ENCODE measurements at regions not wholly inside any gene's neighbourhood (a gene's known extent, or its start where the extent isn't known, plus 50 kb on each side); places are given as distances from the start of the nearest gene placed in this dataset.
A peak's percentile ranks its signal among the peaks of the same experiment; 100 is the strongest.

GRCh38 chr2:120945832-120946499 is 210.3 kb downstream of the GLI2 start:
- no peaks in the 10 kb centered on the region for H3K36me3 ChIP-seq
- no peaks in the 10 kb centered on the region for H3K27me3 ChIP-seq
- H3K27ac ChIP-seq: no peak overlapping the region
- no peak for TF ChIP-seq POLR2A (IDR thresholded peaks at IDR 0.05)
- TF ChIP-seq, protein P1, sequence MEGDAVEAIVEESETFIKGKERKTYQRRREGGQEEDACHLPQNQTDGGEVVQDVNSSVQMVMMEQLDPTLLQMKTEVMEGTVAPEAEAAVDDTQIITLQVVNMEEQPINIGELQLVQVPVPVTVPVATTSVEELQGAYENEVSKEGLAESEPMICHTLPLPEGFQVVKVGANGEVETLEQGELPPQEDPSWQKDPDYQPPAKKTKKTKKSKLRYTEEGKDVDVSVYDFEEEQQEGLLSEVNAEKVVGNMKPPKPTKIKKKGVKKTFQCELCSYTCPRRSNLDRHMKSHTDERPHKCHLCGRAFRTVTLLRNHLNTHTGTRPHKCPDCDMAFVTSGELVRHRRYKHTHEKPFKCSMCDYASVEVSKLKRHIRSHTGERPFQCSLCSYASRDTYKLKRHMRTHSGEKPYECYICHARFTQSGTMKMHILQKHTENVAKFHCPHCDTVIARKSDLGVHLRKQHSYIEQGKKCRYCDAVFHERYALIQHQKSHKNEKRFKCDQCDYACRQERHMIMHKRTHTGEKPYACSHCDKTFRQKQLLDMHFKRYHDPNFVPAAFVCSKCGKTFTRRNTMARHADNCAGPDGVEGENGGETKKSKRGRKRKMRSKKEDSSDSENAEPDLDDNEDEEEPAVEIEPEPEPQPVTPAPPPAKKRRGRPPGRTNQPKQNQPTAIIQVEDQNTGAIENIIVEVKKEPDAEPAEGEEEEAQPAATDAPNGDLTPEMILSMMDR (IDR thresholded peaks at IDR 0.05): no peak
- H3K9me3 ChIP-seq: no peaks in the 10 kb centered on the region
- no peak overlapping the region for H3K4me3 ChIP-seq
- no peak for DNase-seq
- H3K4me1 ChIP-seq: no peaks in the 10 kb centered on the region

GRCh38 chr2:120947327-120947726 is 211.7 kb downstream of the GLI2 start:
- DNase-seq: no peak

DNA sequence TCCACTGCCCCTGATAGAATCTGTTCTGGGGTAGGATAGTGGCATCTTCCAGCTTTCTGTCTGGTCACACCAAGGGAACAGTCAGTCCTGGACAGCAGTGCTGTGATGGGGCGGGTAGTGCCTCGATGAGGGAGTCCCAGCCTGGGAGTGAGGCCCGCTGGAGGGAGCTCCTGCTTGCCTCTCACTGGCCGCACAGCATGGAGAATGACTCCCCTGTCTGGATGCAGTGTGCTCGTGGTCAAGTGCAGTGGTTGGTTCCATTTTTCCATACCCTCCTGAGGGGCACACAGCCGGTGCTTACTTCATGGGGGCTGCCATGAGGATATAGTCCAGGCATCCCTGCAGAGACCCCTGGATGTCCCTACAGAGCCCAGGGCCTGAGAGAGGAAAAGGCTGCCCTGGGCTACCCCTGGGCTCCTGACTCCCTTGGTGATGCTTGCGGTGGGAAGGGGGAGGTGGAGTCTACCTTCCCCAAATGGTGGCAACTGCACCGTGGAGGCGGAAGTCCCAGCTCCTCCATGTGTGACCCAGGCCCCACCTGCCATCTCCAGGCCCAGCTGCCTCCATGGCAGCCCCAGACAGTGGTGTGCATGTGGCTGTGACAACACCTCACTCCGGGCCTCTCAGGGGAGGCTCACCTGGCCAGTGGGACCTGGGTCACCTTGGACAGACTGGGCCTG is 212.5 kb downstream of the GLI2 start:
- DNase-seq: no peak
- Histone ChIP-seq H3K36me3 (no peaks in the 10 kb centered on the region), H3K4me3 (no peak overlapping the region), H3K9me3 (no peaks in the 10 kb centered on the region), H3K4me1 (no peaks in the 10 kb centered on the region), H3K27ac (no peak overlapping the region), H3K27me3 (no peaks in the 10 kb centered on the region)
- TF ChIP-seq, protein P1 (IDR thresholded peaks at IDR 0.05): no peak
- no peak for TF ChIP-seq POLR2A (IDR thresholded peaks at IDR 0.05)

More at GRCh38 chr2:120947327-120947726, 211.7 kb downstream of the GLI2 start:
- Histone ChIP-seq H3K4me1 (no peaks in the 10 kb centered on the region), H3K9me3 (no peaks in the 10 kb centered on the region), H3K27me3 (no peaks in the 10 kb centered on the region), H3K36me3 (no peaks in the 10 kb centered on the region), H3K27ac (no peak overlapping the region), H3K4me3 (no peak overlapping the region)
- TF ChIP-seq, protein P1 (IDR thresholded peaks at IDR 0.05): no peak
- no peak for TF ChIP-seq POLR2A (IDR thresholded peaks at IDR 0.05)

- Histone ChIP-seq H3K36me3 (no peaks in the 10 kb centered on the region), H3K4me3 (no peak overlapping the region), H3K4me1 (no peaks in the 10 kb centered on the region), H3K9me3 (no peaks in the 10 kb centered on the region), H3K27me3 (no peaks in the 10 kb centered on the region), H3K27ac (no peak overlapping the region)
- DNase-seq: no peak
- TF ChIP-seq, protein P1 (IDR thresholded peaks at IDR 0.05): no peak
- TF ChIP-seq POLR2A (IDR thresholded peaks at IDR 0.05): no peak
Observed at GRCh38 chr2:120948662-120949011, 213.0 kb downstream of the GLI2 start.

DNA sequence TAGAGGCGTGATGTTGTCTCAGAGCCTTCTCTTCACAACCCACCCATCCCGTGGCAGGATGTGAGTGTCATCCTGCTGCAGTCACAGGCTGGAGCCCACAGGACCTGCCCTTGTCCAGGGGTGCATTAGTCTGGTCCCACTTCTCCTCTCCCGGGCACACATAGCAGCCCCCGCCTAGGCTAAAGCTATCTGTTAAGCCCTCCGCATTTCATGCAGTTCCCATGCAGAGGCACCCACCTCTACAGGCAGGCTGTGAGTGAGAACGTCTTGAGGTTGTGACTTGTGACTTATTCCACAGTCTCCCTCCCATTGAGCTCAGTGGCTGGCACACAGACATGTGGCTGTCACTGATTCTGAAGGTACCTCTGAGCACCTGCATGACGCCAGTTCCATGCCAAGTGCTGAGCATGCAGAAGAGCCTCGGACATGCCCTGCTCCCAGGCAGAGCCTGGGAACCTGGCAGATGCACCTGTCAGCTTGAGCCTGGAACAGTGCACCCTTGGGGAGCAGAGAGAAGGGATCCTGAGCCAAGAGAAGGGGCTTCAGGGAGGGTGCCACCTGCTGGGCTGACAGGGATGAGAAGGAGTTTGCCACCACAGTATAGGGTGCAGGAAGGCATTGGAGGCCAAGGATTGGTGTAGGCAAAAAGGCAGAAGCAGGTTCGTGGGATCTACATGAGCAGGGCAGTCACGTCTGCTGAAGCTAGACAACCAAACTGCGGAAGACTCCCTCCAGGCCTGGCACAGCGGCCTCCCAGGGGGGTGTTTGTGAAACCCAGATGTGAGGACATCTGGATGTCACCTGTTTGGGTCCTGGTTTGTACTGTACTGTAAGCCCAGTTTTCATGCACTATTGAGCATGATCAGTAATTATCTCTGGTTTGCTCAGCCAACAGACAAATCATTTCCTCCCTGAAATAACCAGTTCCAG is 213.6 kb downstream of the GLI2 start:
- no peaks in the 10 kb centered on the region for H3K4me1 ChIP-seq
- no peak overlapping the region for H3K27ac ChIP-seq
- no peak overlapping the region for H3K4me3 ChIP-seq
- DNase-seq: no peak
- H3K36me3 ChIP-seq: no peaks in the 10 kb centered on the region
- no peaks in the 10 kb centered on the region for H3K9me3 ChIP-seq
- H3K27me3 ChIP-seq: no peaks in the 10 kb centered on the region
- no peak for TF ChIP-seq POLR2A (IDR thresholded peaks at IDR 0.05)
- TF ChIP-seq, protein P1 (IDR thresholded peaks at IDR 0.05): peak in 1 of 6 experiments; percentile 16
